ENCODE measurements at regions not wholly inside any gene's neighbourhood (a gene's known extent, or its start where the extent isn't known, plus 50 kb on each side); places are given as distances from the start of the nearest gene placed in this dataset.
"Not testable (repeated sequence)": the region's sequence is repeated elsewhere in the genome, so short reads cannot be mapped to it uniquely, and the experiment has no call there.

- no peak for DNase-seq
Measured at GRCh38 chr3:181213347-181213746, 223.8 kb upstream of the DNAJC19 start.

GRCh38 chr3:181212271-181212670, 222.7 kb upstream of the DNAJC19 start:
- no peak for DNase-seq

DNA sequence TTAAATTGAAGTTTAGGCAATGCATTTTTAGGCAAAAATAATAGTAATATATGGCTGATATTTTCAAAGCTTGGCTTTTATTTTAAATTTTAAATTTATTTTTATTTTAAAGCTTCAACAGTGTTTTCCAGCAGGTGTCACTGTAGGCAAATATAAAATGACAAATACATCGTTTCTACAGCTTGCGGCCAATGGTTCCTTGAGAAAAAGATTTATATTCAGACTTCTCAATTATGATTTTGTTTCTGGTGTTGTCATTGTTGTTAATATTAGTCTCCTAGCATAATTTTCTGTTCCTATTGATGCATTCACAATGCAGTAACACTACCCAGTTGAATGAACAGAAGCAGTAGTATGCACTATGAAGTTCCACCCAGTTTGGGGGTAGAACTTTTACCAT, 220.7 kb upstream of the DNAJC19 start:
- no peak for DNase-seq

DNA sequence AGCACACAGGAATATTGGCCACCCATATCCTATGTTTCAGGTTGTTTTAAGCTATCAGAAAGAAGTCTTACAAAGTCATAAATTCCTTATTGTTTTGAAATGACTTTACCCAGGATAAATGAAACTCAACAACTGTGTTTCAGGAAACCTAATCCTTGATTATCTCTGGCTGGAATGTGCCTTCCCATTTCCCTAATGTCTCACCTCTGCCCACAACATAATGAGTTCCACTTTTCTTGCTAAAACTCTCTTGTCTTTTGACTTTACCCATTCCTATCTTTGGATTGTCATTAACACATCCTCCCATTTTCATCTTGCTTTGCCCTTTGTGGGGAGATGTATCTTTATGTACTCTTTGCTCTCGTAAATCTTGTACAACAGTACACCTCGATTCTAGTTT, 200.0 kb upstream of the DNAJC19 start:
- no peak for DNase-seq

DNA sequence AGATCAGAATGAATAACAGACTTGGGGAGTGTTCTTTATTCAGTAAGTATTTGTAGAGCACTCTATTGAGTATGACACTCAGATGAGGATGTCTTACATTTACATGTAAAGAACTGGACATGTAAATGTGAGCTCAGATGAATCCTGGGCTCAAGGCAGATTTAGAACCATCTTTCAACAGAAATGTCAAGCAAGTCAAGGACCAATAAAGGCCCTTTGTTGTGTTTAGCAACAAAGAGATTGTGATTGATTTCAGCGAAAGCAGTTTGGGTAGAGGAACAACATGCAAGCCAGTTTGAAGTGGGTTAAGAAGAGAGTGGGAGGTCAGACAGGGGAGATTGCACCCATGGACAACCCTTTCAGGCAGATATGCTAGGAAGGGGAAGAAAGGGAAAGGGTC, 194.2 kb upstream of the DNAJC19 start:
- DNase-seq = no peak

DNA sequence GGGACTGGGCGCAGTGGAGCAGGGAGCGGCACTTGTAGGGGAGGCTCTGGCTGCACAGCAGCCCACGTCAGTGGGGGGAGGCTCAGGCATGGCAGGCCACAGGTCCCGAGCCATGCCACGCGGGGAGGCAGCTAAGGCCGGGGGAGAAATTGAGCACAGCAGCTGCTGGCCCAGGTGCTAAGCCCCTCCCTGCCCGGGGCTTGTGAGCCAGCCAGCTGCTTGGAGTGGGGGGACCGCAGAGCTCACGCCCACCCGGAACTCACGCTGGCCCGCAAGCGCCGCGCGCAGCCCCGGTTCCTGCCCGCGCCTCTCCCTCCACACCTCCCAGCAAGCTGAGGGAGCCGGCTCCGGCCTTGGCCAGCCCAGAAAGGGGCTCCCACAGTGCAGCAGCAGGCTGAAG, 193.5 kb upstream of the DNAJC19 start:
- not testable (repeated sequence) for DNase-seq

GRCh38 chr3:181178991-181179390, 189.5 kb upstream of the DNAJC19 start:
- DNase-seq = no peak

DNA sequence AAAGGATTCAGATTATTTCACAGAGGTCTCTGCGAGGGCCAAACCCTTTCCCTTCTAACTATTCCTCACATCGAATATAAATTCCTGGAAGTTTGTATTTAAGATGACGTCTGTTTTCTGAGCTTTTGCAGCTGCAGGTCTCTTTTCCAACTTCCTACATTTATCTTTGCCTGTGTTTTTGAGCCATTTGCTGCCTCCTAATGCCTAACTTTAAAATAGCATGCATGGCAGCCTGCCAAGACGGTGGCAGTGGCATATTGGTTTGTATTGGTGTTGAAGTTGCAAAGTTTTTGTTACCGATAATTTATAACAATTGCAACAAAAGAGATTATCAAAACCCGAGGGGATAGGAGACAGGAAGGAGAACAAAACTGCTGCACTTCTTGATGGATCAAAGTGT, 187.1 kb upstream of the DNAJC19 start:
- peak; percentile 4 for DNase-seq

DNA sequence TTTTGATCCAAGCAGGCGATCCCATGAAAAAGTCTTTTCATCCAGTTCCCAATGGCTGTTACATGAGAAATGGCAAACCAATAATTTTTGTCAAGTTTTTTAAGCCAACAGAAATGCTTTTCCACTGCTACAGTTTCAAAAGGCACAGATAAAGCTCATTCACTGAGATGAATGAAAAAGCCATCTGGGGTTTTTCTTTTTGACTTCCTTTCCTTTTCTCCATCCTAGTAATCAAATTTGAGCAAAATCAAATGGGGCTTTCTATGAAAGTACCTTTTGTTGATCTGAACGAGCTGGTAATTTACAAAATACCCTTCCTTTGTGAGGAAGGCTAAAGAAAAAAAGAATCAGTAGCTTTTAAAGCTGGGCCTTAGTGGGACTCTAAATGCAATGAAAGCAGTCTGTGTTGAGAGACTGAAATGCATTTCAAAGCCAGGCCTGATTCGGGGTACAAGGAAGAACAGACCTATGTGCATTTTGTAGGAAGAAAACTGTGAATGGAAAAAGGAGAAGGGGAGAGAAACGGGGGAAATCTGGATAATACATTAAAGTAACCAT, 185.2 kb upstream of the DNAJC19 start:
- DNase-seq = no peak

DNA sequence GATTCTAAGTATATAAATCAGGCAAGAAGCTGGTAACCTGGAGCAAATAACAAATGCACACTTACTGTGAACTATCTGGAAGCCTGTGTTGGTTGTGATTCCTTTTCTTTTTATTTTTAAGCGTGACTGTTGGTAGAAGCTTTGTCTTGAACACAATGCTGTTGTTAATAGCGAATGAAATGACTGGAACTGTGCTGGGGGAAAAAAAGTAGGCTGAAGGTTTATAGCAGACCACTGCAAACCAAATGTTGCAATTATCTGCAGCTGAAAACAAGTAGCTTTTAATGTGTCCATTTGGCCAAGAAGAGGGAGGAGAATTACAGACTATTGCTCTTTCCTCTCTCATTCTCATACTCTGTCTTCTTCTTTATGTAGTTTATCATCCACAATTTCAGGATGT, 184.5 kb upstream of the DNAJC19 start:
- DNase-seq = no peak

GRCh38 chr3:181173227-181173626, 183.7 kb upstream of the DNAJC19 start:
- no peak for DNase-seq

DNA sequence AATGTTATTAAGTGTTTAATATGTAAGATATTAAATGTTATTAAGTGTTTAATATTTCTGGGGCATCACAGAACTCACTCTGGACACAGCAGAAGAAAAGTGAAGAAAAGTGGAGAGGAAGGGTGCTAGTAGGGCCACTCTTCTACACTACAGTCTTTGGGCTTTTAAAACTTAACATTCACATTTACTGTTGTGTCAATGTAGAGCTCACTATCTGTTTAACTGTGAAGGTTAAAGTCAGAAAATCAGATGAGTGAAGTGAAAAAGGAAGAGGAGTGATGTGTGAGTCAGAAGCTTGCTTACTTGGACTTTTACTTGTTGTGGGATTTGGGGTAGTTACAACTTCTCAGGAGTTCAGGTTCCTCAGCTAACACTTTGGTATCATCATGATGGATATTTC, 145.3 kb upstream of the DNAJC19 start:
- DNase-seq = no peak

GRCh38 chr3:181133832-181134231, 144.3 kb upstream of the DNAJC19 start:
- no peak for DNase-seq

DNA sequence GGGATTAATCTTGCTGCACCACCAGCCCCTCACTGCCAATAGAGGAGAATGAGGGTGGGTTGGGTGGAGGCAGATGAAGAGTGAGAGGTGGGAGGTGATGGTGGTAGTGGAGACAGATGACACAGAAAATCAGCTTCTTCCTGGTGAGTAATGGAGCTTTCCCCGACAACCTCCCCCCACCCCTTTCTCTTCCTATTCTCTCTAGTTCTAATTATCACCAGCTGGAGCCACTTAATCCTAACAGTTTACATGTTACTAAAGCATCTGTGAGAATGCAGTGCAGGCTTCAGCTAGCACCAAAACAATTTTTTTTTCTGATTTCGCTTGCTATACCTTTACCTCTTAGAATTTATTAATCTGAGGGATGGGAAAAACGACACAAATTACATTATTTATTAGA, 116.1 kb upstream of the DNAJC19 start:
- no peak for DNase-seq

- DNase-seq = no peak
Measured at GRCh38 chr3:181103605-181104004, 114.1 kb upstream of the DNAJC19 start.

GRCh38 chr3:181086011-181086410, 96.5 kb upstream of the DNAJC19 start:
- DNase-seq = no peak

DNA sequence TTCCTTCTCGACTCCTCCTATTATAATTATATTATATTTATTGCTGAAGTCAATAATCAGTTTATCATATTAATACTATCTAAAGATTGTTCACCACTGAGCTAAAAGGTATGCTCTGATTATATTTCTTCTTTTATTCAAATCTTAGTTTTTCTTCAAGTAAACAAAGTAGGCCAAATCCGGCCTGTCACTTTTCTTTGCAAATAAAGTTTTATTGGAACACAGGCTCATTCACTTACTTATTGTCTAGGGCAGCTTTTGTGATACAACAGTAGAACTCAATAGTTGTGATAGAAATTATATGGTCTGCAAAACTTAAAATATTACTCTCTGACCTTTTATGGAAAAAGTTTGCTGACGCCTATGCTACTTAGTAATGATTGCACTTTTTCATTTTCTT, 92.4 kb upstream of the DNAJC19 start:
- no peak for DNase-seq

DNA sequence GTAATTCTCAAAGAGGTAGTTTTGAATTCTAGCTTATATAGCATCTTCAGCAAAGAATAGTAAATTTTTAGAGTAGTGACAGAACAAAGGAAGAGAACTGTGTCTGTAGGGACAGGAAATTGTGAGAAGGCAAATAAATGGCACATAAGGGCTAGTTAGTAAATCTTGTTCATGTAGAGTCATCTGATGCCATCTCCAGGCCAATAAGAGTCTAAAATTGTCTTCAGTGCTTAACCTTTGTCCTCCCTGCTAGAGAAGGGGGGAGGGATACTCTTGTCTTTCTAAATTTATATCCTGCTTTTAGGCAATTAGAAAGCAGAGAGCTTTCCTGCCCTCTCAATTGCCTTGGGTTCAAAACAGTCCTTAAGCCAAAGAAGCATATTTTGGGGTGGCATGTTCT, 87.0 kb upstream of the DNAJC19 start:
- DNase-seq = no peak

GRCh38 chr3:181075098-181075497, 85.6 kb upstream of the DNAJC19 start:
- DNase-seq = no peak

DNA sequence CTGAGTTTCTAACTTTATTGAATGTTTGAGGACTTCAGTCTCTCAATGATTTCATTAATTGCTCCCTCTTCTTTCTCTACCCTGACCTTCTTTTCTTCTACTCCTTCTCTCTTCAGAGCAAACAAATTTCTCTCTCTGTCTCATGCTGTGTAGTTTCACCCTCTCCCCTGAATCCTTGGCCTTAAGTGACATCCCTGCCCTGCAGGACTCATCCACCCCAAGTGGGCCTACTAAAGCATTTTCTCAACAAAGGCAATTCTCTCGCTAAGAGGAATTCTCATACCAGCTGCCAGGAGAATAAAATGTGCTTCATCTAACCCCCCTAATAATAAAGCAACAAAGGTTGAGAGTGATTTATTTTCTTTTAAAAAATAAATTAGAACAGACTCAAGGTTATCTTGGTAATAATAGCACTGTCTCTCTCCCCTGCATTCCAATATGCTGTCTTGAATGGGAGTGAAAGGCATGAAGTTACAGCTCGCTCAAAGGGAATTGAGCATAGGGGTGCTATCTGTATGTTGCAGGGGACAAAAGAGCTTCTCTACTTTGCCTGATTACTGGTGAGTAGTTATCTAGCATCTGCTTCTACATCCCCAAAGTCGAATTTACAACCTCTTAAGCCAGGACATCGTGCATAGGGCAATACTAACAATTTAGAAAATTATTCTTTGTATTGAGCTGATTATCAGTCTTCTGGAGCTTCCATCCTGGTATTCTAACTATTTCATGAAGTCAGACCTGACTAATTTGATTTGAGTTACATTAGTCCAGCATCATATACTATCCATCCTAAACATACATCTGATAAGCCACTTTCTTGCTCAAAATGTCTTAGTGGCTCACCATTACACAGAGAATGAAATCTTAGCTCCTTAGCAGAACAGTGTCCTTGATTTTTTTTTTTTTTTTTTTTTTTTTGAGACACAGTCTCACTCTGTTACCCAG, 76.9 kb upstream of the DNAJC19 start:
- DNase-seq = no peak

- DNase-seq = no peak
Measured at GRCh38 chr3:181056136-181056732, 66.7 kb upstream of the DNAJC19 start.

DNA sequence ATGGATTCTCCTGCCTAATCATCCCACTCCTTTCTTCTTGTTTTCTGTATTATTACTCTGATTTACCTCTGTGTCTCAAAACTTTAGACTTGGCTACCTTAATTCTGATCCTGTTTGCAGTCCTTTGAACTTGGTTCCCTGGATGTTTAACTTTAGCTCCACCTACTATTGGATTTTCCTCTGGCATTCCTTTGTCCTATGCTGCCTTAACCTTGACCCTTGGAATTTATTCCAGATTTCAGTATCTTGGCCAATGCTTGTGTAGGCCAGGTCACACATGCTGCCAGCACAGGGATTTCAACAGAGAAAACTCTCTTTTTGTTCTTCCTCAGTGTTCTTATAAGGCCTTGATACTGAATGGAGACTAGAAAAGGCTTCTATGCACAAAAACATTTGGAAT, 65.0 kb upstream of the DNAJC19 start:
- DNase-seq = no peak

- no peak for DNase-seq
Measured at GRCh38 chr3:181052256-181052655, 62.7 kb upstream of the DNAJC19 start.

GRCh38 chr3:181050738-181051137, 61.2 kb upstream of the DNAJC19 start:
- no peak for DNase-seq

Measured in GDM1 (cell line).